SU-DHL-6 (cell line): ENCODE measurements at regions not wholly inside any gene's neighbourhood (a gene's known extent, or its start where the extent isn't known, plus 50 kb on each side); places are given as distances from the start of the nearest gene placed in this dataset.

Experiments used
- H2AFZ ChIP-seq: fragments of 200-600 bp; sonication (generic); 2 replicates; pipeline ENCODE4 v1.6.1; 2014; ENCODE audit warnings: low read depth, mild to moderate bottlenecking, moderate library complexity, mixed read lengths, antibody characterized with exemption, low read length; ENCODE audit not compliant: severe bottlenecking
- H3F3A ChIP-seq: fragments of 200-600 bp; shearing (Covaris generic); 2 replicates; pipeline ENCODE4 v1.6.0; 2016; ENCODE audit warnings: antibody characterized with exemption, mild to moderate bottlenecking; ENCODE audit not compliant: insufficient read depth
- H3K27ac ChIP-seq: fragments of 200-600 bp; sonication (generic); 2 replicates; pipeline ENCODE4 v1.5.1; 2016; ENCODE audit warnings: low read depth, mild to moderate bottlenecking, low read length, moderate library complexity, mixed read lengths
- H3K27me3 ChIP-seq: fragments of 200-600 bp; sonication (generic), shearing (Covaris generic); 2 replicates; pipeline ENCODE4 v1.6.0; 2014; ENCODE audit warnings: mild to moderate bottlenecking, low read length
- H3K36me3 ChIP-seq: fragments of 200-600 bp; sonication (generic); 2 replicates; pipeline ENCODE4 v1.6.1; 2014; ENCODE audit warnings: mild to moderate bottlenecking, low read length, mixed read lengths
- H3K4me2 ChIP-seq: fragments of 300-600, 200-600 bp; shearing (Covaris generic), sonication (generic); 2 replicates; pipeline ENCODE4 v1.6.0; 2014; ENCODE audit warnings: low read length, low read depth, mild to moderate bottlenecking; ENCODE audit not compliant: poor library complexity, severe bottlenecking
- H3K4me3 ChIP-seq: fragments of 200-600 bp; sonication (generic); 2 replicates; pipeline ENCODE4 v1.5.1; 2014; ENCODE audit warnings: antibody characterized with exemption, low read length, mild to moderate bottlenecking, mixed read lengths; ENCODE audit not compliant: insufficient read depth, poor library complexity, severe bottlenecking
- H3K79me2 ChIP-seq: fragments of 200-600 bp; sonication (generic); 2 replicates; pipeline ENCODE4 v1.6.1; 2014; ENCODE audit warnings: mild to moderate bottlenecking, low read length, moderate library complexity; ENCODE audit not compliant: insufficient read depth
- H3K9ac ChIP-seq: fragments of 200-600 bp; sonication (generic); 2 replicates; pipeline ENCODE4 v1.7.0; 2014; ENCODE audit warnings: mild to moderate bottlenecking, low read length
- H3K9me2 ChIP-seq: fragments of 200-600 bp; sonication (generic); replicated peaks from 2 replicates; pipeline ENCODE4 v1.6.1; 2014; ENCODE audit warnings: low read length; ENCODE audit not compliant: insufficient read depth
- H3K9me3 ChIP-seq: fragments of 200-600 bp; sonication (generic); 2 replicates; pipeline ENCODE4 v1.6.1; 2014; ENCODE audit warnings: low read length, mixed read lengths; ENCODE audit not compliant: insufficient read depth
- H4K20me1 ChIP-seq: fragments of 200-600 bp; sonication (generic); 2 replicates; pipeline ENCODE4 v1.6.1; 2014; ENCODE audit warnings: low read depth, mild to moderate bottlenecking, antibody characterized with exemption, low read length, moderate library complexity, mixed read lengths
- CTCF ChIP-seq: fragments of 200-600 bp; sonication (generic); IDR thresholded peaks from one replicate; pipeline ENCODE4 v1.5.1; 2017; ENCODE audit warnings: antibody characterized with exemption, mild to moderate bottlenecking, low read length, moderate library complexity; ENCODE audit not compliant: insufficient read depth, poor library complexity, severe bottlenecking
- EZH2phosphoT487 ChIP-seq: fragments of 200-600 bp; sonication (generic), shearing (Covaris generic); conservative IDR thresholded peaks from 2 replicates; pipeline ENCODE4 v1.6.1; 2018; ENCODE audit warnings: mild to moderate bottlenecking, antibody characterized with exemption, low read length, moderate library complexity, mixed read lengths

GRCh38 chr16:79363035-79363434 lies 237.5 kb downstream of the MAF start:
- Histone ChIP-seq H4K20me1 (no peaks in the 10 kb centered on the region), H3K4me2 (no peak overlapping the region), H3K27ac (no peak overlapping the region), H3K79me2 (no peaks in the 10 kb centered on the region), H3K9me3 (peaks cover 5% of the 10 kb centered on the region; the same call in 1 of the 2 replicates), H3K36me3 (no peaks in the 10 kb centered on the region), H3K9me2 (no peaks in the 10 kb centered on the region; the same call in 1 of the 2 replicates), H3K27me3 (no peaks in the 10 kb centered on the region), H3K9ac (no peak overlapping the region), H3F3A (no peaks in the 10 kb centered on the region), H3K4me3 (no peak overlapping the region), H2AFZ (no peak overlapping the region)
- TF ChIP-seq CTCF (no peak), EZH2phosphoT487 (no peak)

GRCh38 chr16:79362300-79362970 lies 238.1 kb downstream of the MAF start:
- no peak for TF ChIP-seq CTCF
- no peak for TF ChIP-seq EZH2phosphoT487
- no peak overlapping the region for H3K27ac ChIP-seq
- H3K4me2 ChIP-seq = no peak overlapping the region
- H4K20me1 ChIP-seq = no peaks in the 10 kb centered on the region
- peaks cover 5% of the 10 kb centered on the region; the same call in 1 of the 2 replicates for H3K9me3 ChIP-seq
- no peak overlapping the region for H2AFZ ChIP-seq
- H3F3A ChIP-seq = no peaks in the 10 kb centered on the region
- H3K36me3 ChIP-seq = no peaks in the 10 kb centered on the region
- H3K9ac ChIP-seq = no peak overlapping the region
- no peaks in the 10 kb centered on the region; the same call in 1 of the 2 replicates for H3K9me2 ChIP-seq
- H3K27me3 ChIP-seq = no peaks in the 10 kb centered on the region
- H3K79me2 ChIP-seq = no peaks in the 10 kb centered on the region
- H3K4me3 ChIP-seq = no peak overlapping the region

- H3K9me3 ChIP-seq = no peaks in the 10 kb centered on the region
- TF ChIP-seq EZH2phosphoT487 (no peak), CTCF (no peak)
Observed at GRCh38 chr16:79361132-79361751, 239.3 kb downstream of the MAF start.

More at GRCh38 chr16:79361132-79361751, 239.3 kb downstream of the MAF start:
- no peaks in the 10 kb centered on the region; the same call in 1 of the 2 replicates for H3K9me2 ChIP-seq
- no peaks in the 10 kb centered on the region for H4K20me1 ChIP-seq
- no peaks in the 10 kb centered on the region for H3K36me3 ChIP-seq
- H2AFZ ChIP-seq = no peak overlapping the region
- no peak overlapping the region for H3K27ac ChIP-seq
- H3K9ac ChIP-seq = no peak overlapping the region
- H3F3A ChIP-seq = no peaks in the 10 kb centered on the region
- H3K4me3 ChIP-seq = no peak overlapping the region
- H3K4me2 ChIP-seq = no peak overlapping the region
- no peaks in the 10 kb centered on the region for H3K27me3 ChIP-seq
- no peaks in the 10 kb centered on the region for H3K79me2 ChIP-seq
